Testis (tissue), 2 donors: ENCODE measurements at regions not wholly inside any gene's neighbourhood (a gene's known extent, or its start where the extent isn't known, plus 50 kb on each side); places are given as distances from the start of the nearest gene placed in this dataset.
"Not testable (repeated sequence)": the region's sequence is repeated elsewhere in the genome, so short reads cannot be mapped to it uniquely, and the experiment has no call there.

Source experiments
- POLR2A ChIP-seq: fragments of 450-650 bp; IDR thresholded peaks from one replicate; pipeline ENCODE4 v1.6.1; 2017; ENCODE audit warnings: antibody characterized with exemption, mild to moderate bottlenecking, moderate library complexity
- TF ChIP-seq, protein P1 (sequence below), 3 experiments: fragments of 450-650 bp in 2 of 3; fragments of 200-600 bp in 1 of 3; sonication (generic) in 1 of 3; IDR thresholded peaks; one replicate each; pipeline ENCODE4 v1.5.1; 2016 to 2019; ENCODE audit warnings: antibody characterized with exemption in 3 of 3, mild to moderate bottlenecking in 2 of 3, moderate library complexity in 1 of 3

DNA sequence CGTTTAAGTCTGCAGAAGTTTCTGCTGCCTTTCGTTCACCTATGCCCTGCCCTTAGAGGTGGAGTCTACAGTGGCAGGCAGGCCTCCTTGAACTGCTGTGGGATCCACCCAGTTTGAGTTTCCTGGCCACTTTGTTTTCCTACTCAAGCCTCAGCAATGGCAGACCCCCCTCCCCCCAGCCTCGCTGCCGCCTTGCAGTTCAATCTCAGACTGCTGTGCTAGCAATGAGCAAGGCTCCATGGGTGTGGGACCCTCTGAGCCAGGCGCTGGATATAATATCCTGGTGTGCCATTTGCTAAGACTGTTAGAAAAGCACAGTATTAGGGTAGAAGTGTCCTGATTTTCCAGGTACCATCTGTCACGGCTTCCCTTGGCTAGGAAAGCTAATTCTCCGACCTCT is 792.6 kb upstream of the EPHA5 start:
- TF ChIP-seq, protein P1, sequence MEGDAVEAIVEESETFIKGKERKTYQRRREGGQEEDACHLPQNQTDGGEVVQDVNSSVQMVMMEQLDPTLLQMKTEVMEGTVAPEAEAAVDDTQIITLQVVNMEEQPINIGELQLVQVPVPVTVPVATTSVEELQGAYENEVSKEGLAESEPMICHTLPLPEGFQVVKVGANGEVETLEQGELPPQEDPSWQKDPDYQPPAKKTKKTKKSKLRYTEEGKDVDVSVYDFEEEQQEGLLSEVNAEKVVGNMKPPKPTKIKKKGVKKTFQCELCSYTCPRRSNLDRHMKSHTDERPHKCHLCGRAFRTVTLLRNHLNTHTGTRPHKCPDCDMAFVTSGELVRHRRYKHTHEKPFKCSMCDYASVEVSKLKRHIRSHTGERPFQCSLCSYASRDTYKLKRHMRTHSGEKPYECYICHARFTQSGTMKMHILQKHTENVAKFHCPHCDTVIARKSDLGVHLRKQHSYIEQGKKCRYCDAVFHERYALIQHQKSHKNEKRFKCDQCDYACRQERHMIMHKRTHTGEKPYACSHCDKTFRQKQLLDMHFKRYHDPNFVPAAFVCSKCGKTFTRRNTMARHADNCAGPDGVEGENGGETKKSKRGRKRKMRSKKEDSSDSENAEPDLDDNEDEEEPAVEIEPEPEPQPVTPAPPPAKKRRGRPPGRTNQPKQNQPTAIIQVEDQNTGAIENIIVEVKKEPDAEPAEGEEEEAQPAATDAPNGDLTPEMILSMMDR (IDR thresholded peaks at IDR 0.05): not testable (repeated sequence)
- not testable (repeated sequence) for TF ChIP-seq POLR2A
